NCI-H1092 (cell line): ENCODE measurements at regions not wholly inside any gene's neighbourhood (a gene's known extent, or its start where the extent isn't known, plus 50 kb on each side); places are given as distances from the start of the nearest gene placed in this dataset.
"Not testable (repeated sequence)": the region's sequence is repeated elsewhere in the genome, so short reads cannot be mapped to it uniquely, and the experiment has no call there.

Source experiments
- DNase-seq: peaks from one replicate; lab custom pipeline; 2025; lab: John Stamatoyannopoulos, UW

DNA sequence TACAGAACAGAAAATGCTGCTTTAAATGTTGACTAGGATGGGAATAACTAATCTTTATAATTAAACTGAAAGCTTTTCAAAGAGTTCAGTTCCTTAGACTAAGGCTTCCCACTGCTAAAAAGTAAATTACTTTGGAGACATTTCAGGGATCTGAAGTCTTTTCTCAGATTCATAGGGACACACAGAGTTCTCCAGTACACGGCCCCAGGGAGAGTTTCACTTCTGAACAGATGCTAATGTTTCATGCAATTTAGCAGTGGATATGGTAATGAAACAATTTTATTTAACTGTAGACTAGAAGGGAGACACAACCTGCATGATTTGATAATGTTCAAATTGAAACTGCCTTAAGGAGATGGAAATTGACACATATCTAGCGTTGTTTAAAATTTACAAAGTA is 1282.6 kb downstream of the NCAM2 start:
- DNase-seq: no peak

DNA sequence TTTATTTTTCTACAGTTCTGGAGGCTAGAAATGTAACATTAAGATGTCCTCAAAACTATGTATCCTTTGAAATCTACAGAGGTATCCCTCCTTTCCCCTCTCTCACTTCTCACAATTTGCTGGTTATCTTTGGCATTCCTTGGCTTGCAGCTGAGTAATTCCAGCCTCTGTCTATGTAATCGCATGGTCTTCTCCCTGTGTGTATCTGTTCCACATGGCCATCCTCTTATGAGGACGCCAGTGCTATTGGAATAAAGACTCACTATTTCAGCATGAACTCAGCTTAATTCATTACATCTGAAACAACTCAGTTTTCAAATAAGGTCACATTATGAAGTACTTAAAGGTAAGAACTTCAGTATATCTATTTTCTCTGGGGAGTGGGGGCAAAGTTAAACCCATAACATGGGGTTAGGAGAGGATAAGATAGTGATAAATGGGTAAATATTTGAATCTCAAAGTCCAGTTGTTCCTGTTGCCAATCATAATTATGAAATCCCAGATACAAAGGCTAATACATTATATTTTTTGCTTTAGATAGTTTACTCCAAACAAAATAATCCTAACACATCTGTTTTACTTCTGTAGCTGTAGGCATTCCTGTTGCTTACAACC is 1290.8 kb downstream of the NCAM2 start:
- no peak for DNase-seq

DNA sequence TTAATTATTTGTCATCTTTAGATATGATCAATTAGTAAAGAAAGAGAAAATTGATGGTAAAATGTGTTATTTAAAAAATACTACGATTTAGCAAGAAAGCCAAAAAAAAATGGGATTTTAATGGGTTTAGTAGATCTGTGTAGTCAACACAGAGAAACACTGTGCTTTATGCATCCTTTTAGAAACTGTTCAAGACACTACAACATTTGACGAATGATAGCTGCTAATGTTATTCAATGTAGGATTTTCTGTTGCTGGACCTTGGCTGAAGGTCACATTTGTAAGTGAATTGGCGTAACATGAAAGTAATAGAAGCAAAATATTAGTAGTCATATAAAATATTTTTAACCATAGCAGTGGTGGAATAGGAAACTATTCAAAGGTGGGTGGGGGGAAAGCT is 1293.9 kb downstream of the NCAM2 start:
- no peak for DNase-seq

DNA sequence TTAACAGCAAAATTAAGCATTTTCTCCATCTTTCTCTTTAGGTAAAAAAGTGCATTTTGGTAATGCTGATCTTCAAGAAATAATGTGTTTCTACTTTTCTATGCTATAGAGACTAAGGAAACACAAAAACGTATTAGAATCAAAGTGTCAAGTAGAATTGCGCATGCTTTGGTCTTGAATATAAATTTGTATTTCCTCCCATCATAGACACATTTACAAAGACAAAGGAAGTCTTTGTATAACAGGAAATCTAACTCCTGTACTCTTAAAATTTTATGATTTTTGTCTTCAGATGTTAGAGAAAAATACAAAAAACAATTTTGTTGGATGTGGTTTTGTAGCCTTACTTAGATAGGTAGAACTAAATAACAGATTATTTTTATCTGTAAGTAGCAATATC is 1299.4 kb downstream of the NCAM2 start:
- DNase-seq: no peak

DNA sequence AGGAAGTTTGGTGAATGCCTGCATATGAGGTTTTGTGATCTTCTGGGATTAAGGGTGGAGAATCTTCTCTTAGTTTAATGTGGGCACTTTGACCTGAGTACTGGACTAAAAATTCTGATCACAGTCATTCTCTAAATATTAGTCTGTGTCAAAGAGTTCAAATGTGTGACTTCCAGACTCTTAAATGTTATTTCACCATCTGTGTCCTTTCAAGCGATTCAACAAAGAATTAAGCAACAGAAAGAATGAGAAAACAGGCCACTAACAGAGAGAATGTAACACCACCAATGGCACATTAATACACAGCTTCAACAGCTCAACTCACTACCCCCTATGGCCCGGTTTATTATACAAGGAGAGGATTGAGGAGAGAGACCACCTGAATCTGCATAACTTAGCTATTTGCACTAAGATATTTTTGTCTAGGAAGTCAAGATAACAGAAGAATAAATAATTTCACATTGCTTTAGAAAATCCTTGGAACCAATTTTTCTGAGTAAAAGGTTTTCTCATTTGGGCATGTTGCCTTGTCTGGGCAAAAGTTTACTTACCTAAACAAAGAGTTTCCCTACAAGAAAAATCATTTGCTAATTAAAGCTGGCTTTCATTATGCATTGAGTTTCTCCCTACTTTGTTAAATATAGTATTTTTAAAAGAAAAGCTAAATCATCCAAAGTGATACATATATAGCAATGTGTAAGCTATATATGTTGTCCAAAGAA is 1313.7 kb downstream of the NCAM2 start:
- no peak for DNase-seq

DNA sequence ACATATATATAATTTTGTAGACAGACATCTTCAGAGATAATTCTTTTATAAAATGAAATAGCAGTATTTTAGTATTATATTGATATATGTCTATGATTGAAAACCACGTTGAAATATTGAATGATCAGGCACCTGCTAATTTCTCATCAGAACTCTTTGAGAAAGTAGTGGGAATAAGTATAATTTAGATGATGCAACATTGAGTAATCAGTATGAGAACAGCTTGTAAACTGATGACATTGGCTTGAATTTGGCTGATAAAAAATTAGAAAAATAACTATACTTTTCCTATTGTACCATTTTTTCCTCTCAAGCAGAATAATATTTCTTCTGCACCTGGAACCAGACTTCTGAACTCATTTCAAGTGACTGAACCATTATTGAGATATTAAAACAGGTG is 1316.8 kb downstream of the NCAM2 start:
- DNase-seq: no peak

DNA sequence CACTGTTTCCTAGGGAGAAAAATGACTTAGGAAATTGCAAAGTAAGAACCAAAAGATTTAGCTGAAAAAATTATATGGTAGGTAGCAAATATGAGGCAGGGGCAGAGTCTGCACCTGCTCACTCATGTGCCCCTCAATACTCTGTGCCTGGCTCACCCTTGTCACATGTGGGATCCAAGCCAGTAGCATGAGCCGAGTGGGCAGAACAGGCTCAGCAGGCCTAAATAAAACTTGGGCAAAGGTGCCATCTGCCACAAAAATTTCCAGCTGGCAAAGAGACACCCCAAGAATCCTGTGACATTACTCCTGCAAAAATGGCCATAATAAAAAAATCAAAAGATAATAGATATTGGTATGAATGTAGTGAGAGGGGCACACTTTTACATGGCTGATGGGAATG is 1321.2 kb downstream of the NCAM2 start:
- DNase-seq: no peak

DNA sequence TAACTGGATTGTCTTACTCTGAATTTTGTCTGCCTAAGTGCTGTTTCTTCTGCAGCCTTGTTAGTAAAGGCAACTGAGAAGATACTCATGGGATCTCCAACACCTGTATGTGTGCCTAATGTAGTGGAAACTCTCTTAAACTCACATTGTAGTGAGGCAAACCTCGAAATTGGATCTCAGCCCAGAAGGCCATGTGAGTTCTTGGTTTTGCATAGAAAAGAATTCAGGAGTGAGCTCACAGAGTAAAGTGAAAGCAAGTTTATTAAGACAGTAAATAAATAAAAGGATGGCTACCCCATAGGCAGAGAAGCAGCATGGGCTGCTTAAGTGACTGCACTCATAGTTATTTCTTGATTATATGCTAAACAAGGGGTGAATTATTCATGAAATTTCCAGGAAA is 1344.7 kb downstream of the NCAM2 start:
- DNase-seq: no peak

DNA sequence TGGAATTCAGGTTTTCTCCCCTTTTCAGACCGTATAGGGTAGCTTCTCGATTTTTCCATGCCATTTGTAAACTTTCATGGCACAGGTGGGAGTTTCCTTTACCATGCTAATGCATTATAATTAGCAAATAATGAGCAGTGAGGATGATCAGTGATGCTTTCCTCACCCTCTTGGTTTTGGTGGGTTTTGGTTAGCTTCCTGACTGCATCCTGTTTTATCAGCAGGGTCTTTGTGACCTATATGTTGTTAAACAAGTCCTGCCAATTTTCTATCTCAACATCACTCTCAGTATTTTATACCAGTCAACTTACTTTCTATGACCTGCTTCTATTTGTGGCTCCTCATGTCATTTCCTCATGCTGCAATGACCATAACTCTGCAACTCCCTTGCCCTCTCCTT is 1345.1 kb downstream of the NCAM2 start:
- DNase-seq: no peak

DNA sequence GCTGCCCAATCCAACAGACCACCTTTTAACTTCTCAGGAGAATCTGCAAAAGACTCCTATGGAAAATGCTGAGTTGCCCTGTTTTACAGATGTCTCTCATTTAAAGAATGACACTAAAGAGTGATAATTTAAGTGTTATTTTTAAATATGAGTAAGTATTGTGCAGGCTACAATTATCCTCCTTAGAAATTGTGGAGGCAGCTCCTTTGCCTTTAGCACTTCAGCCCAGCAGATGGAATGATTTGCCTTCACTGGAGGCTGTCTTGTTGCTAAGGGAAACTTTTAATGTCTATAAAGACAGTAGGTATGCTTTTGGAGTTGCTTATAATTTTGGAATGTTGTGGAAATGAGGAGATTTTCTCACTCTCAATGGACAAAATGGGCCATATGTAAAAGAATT is 1345.5 kb downstream of the NCAM2 start:
- DNase-seq: no peak

DNA sequence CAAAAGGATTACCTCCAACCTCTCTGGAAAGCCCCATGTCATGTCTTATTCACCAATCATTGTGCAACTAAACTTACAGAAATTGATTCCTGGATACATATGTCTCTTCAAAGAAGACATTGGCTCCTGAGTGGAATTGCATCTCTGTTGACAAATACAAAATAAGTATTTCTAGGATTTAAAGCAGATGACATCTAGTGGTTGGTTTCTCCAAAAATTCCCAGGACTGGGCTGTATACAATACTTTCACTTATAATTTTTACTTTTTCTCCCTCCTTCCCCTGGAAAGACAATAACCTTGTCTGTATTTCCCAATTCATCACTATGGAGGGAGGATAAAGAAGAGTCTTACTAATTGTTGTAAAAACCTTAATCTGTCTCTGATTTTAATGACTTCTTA is 1347.4 kb downstream of the NCAM2 start:
- DNase-seq: no peak

DNA sequence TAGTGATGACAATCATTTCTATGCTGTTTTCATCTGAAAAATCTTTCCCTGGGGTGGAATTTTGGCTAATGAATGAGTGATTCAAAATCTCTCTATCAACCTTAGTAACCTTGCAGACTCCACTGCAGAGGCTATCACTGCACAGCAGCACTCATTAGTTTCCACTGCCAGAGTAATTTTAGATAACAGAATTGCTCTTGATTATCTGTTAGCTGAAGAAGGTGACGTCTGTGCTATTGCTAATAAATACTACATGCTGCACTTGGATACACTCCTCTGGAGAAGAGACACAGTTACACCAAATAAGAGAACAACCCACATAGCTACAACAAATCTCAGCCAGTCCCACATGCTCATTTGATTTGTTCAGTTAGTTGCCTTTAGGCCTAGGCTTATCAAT is 1348.4 kb downstream of the NCAM2 start:
- no peak for DNase-seq

DNA sequence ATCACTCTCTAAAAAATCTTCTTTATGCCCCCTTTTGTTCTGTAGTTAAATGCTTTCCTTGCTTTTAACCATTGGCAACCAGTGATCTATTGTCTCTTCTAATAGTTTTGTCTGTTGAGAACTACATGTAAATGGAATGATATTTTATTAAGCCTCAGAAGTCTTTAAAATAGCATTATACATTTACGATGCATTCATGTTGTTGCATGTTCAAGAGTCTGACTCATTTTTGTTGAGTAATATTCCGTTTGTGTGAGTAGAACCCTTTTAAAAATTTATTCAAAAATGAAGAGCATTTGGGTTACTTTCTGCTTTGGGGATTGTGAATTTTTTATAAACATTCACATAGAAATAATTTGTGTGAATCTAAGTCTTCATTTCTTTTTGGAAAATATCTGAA is 1352.9 kb downstream of the NCAM2 start:
- DNase-seq: no peak

DNA sequence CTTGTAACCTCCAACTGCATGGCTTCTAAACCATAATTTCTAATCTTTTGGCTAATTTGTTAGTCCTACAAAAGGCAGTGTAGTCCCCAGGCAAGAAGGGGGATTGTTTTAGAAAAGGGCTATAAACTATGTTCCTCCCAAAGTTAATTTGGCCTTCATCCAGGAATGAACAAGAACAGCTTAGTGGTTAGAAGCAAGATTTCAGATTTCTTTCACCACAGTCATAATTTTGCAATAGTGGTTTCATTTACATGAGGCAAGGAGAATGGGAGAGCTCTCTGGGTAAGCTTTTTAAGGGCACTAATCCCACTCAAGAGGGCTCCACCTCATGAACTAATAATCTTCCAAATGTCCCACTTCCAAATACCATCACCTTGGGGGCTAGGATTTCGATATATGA is 1353.9 kb downstream of the NCAM2 start:
- DNase-seq: no peak

DNA sequence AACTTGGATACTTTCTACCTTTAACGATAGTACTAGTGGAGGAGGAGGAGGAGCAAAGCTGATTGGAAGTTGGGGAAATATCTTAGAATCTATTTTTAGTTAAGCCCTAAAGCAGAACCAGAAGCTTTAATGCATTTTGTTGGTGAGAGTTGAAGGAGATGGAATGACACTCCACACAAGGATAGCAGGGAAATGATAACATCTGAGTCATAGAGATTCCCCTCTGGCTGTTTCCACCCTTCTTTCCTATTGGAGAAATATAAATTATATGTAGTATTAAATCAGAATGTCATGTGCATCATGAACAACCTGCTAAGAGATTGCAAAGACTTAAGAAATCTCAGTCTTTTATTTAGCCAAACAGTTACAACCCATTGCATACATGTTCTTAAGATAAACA is 1357.7 kb downstream of the NCAM2 start:
- no peak for DNase-seq

DNA sequence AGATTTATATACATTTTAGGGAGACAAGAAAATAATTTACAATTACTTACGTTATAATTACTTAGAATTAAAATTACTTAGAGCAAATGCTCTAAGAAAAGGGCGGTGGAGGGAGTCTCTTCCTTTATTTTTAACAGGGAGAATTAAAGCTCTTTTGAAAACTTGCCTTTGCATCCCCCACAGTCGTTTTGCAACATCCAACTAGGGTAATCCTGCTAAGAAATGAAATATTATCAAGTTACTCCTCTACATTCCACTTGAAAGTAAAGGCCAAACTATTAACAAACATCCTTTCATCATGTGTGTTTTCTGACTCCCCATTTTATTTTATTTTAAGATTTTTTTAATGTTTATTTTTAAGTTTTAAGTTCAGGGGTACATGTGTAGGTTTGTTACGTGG is 1358.5 kb downstream of the NCAM2 start:
- no peak for DNase-seq

DNA sequence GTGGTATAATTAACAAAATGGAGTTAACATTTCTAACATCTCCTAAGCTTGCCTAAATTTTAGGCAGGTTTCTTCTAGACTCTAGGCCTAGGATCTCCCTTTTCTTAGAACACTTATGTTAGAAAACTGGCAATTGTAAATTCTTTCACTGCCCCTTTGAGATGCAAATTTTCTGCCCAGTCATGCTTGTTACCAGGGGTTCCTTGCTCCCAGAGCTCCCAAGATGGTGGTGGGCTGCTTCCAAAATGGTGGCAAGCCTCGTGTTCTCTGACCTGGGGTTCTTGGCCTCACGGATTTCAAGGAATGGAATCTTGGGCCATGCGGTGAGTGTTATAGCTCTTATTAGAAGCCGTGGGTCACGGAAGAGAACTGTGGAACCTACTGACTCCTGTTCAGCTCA is 1361.4 kb downstream of the NCAM2 start:
- DNase-seq: not testable (repeated sequence)

DNA sequence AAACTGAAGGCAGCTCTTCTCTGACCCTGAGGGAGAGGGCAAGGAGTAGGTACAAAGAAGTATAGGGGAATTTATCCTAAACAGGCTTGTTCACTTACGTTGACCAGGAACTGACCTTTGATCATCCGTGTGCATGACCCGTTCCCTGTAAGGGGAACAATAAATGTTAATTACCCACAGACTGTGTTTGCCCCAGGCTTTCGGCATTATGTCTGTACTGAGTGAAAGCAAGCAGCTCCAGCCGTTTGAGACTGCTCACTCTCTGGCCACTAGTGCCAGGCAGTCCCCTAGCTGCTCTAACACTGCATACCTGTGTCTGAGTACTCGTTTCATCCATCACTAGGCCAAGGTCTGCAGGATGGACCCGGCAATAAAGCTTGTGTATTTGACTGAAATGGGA is 1365.3 kb downstream of the NCAM2 start:
- DNase-seq: no peak

DNA sequence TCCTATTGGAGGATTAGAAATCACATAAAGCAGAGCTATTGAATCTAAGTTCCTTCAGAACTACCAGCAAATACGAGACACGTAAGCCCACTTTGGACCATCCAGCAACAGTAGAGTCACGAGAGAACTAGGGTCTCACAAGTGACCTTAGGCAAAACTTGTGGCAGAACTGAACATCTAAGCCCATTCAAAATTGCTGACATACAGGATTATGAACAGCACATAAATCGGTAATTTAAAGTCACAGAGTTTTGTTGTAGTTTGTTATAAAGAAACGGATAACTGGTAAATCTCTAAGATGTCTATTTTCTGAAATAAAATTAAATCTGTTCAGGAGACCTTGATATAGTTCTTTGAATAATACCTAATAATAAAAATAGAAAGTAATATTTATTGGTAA is 1366.0 kb downstream of the NCAM2 start:
- no peak for DNase-seq

DNA sequence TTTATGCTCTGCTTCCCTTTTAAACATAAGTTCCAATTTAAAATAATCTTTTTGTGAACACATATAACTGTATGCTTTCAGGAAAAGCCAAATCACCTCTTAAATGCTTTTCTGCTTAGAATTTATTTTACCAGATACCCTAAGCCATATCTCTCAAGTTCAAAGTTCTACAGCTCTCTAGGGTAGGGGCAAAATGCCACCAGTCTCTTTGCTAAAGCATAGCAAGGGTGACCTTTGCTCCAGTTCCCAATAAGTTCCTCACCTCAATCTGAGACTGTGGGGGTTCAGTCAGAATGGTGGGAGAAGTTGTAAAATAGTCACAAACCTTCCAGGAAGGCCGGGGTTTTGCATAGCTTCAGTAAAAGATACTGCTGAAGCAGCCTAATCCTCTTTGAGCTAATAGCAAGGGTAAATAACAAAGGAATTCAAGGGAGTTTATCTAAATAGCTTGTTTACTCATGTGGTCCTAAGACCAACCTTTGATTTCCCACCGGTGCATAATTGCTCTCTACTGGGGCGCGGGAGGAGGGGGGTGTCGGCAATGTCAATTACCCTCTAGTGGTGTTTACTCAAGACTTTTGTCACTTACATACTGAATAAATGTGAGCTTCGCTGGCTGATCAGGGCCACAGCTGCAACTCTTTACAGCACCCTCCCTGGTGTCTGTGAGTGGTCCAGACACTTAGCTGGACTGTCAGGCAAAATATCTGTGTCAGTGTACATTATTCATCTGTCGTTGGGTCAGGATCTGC is 1376.2 kb downstream of the NCAM2 start:
- no peak for DNase-seq

DNA sequence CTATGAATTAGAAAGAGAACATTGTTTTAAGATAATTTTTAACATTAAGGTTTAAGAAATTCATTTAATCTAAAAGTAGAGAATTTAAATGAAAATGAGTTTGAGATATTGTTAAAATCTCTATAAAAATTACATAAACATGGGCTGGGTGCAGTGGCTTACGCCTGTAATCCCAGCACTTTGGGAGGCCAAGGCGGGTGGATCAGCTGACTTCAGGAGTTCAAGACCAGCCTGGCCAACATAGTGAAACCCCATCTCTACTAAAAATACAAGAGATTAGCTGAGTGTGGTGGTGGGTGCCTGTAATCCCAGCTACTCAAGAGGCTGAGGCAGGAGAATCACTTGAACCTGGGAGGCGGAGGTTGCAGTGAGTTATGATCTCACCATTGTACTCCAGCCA is 1379.6 kb downstream of the NCAM2 start:
- DNase-seq: not testable (repeated sequence)

DNA sequence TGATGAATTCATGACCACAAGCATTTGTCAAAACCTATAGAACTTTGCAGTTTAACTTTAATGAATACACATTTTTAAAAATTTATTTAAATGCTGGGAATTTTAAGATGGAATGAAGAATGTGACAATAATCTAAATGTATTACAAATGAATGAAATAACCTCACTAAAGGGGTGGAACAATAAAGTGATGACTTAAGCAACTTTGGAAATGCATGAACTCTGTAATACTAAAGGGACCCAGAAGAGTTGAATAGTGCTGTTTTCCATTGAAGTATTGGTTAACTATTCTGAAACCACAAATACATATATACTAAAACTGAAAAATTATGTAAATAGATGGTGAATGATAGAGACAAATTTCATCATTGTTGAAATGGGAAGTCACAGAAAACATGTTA is 1395.1 kb downstream of the NCAM2 start:
- DNase-seq: no peak

DNA sequence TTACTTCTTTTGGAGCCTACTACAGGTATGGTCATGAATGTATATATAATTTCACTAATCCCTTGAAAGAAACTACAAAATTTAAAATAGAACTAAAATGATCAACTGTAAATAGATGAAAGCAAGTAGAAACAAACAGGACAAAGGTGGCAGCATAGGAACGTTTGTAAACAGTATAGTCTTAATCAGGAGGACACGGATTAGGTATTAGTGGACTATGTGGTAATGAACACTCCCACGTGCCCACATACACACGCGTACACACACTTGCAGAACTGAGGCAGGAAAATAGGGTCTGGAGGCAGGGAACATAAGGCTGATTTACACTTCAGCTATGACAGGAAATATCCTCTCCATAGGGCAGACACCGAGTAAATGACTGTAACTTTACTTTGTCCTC is 1397.8 kb downstream of the NCAM2 start:
- DNase-seq: no peak
